ENCODE measurements at regions not wholly inside any gene's neighbourhood (a gene's known extent, or its start where the extent isn't known, plus 50 kb on each side); places are given as distances from the start of the nearest gene placed in this dataset.
"Not testable (repeated sequence)": the region's sequence is repeated elsewhere in the genome, so short reads cannot be mapped to it uniquely, and the experiment has no call there.

- H3K4me1 ChIP-seq (ENCODE audit: insufficient read depth, low read length); H4K20me1 ChIP-seq (ENCODE audit: insufficient read depth, low read length); H3K27me3 ChIP-seq (ENCODE audit: control insufficient read depth in 1 of 2, insufficient read depth in 2 of 2, low read length in 2 of 2); H3K79me2 ChIP-seq (ENCODE audit: insufficient read depth, low read length); H3K27ac ChIP-seq (ENCODE audit: extremely low read length, insufficient read depth, low read length); intact Hi-C loops (cut with micrococcal nuclease; ENCODE audit: unreplicated experiment); CTCF ChIA-PET (ENCODE audit: low intra/inter-chr PET ratio, low total read pairs); in situ Hi-C loops (cut with HindIII; ENCODE audit: extremely low pct_ligation_motif_present, low pct_unique_long_range_greater_than_20kb); POLR2A ChIA-PET; H3K4me3 ChIP-seq (replicated peaks in 1 of 3; ENCODE audit: insufficient read depth in 1 of 3, low read depth in 2 of 3, low read length in 3 of 3); H3K9me3 ChIP-seq (ENCODE audit: low read length); H3K4me2 ChIP-seq (ENCODE audit: low read depth, low read length); ATAC-seq; DNase-seq (ENCODE audit: low spot score); FAIRE-seq; H3K9ac ChIP-seq (ENCODE audit: insufficient read depth, low read depth, low read length); H2AFZ ChIP-seq (ENCODE audit: low read length); H3K36me3 ChIP-seq (replicated peaks in 1 of 2; ENCODE audit: control insufficient read depth in 1 of 2, insufficient read depth in 2 of 2, low read length in 2 of 2); BruUV-seq (replicated peaks): not testable (repeated sequence)
- WGBS (ENCODE audit: low lambda C conversion rate): 23% methylated on average over 7 of the region's 7 CpGs
These were observed 1688.2 kb downstream of the SPATA31A7 start for GRCh38 chr9:62877987-62878386.

GRCh38 chr9:62880453-62880852, 1690.6 kb downstream of the SPATA31A7 start:
- FAIRE-seq; intact Hi-C loops (cut with micrococcal nuclease; ENCODE audit: unreplicated experiment); H3K9me3 ChIP-seq (ENCODE audit: low read length); H3K27me3 ChIP-seq (ENCODE audit: control insufficient read depth in 1 of 2, insufficient read depth in 2 of 2, low read length in 2 of 2); H3K4me1 ChIP-seq (ENCODE audit: insufficient read depth, low read length); DNase-seq (ENCODE audit: low spot score); CTCF ChIA-PET (ENCODE audit: low intra/inter-chr PET ratio, low total read pairs); POLR2A ChIA-PET; H2AFZ ChIP-seq (ENCODE audit: low read length); H3K36me3 ChIP-seq (replicated peaks in 1 of 2; ENCODE audit: control insufficient read depth in 1 of 2, insufficient read depth in 2 of 2, low read length in 2 of 2); BruUV-seq (replicated peaks); H3K9ac ChIP-seq (ENCODE audit: insufficient read depth, low read depth, low read length); H3K79me2 ChIP-seq (ENCODE audit: insufficient read depth, low read length); H3K4me2 ChIP-seq (ENCODE audit: low read depth, low read length); H4K20me1 ChIP-seq (ENCODE audit: insufficient read depth, low read length); H3K4me3 ChIP-seq (replicated peaks in 1 of 3; ENCODE audit: insufficient read depth in 1 of 3, low read depth in 2 of 3, low read length in 3 of 3); in situ Hi-C loops (cut with HindIII; ENCODE audit: extremely low pct_ligation_motif_present, low pct_unique_long_range_greater_than_20kb); ATAC-seq; H3K27ac ChIP-seq (ENCODE audit: extremely low read length, insufficient read depth, low read length): not testable (repeated sequence)
- WGBS (ENCODE audit: low lambda C conversion rate): 30% methylated on average over 6 of the region's 6 CpGs

- FAIRE-seq; H3K4me1 ChIP-seq (ENCODE audit: insufficient read depth, low read length); H3K4me3 ChIP-seq (replicated peaks in 1 of 3; ENCODE audit: insufficient read depth in 1 of 3, low read depth in 2 of 3, low read length in 3 of 3); H3K27ac ChIP-seq (ENCODE audit: extremely low read length, insufficient read depth, low read length); DNase-seq (ENCODE audit: low spot score); H3K27me3 ChIP-seq (ENCODE audit: control insufficient read depth in 1 of 2, insufficient read depth in 2 of 2, low read length in 2 of 2); H3K36me3 ChIP-seq (replicated peaks in 1 of 2; ENCODE audit: control insufficient read depth in 1 of 2, insufficient read depth in 2 of 2, low read length in 2 of 2); ATAC-seq; CTCF ChIA-PET (ENCODE audit: low intra/inter-chr PET ratio, low total read pairs); BruUV-seq (replicated peaks); in situ Hi-C loops (cut with HindIII; ENCODE audit: extremely low pct_ligation_motif_present, low pct_unique_long_range_greater_than_20kb); H2AFZ ChIP-seq (ENCODE audit: low read length); H3K9me3 ChIP-seq (ENCODE audit: low read length); H4K20me1 ChIP-seq (ENCODE audit: insufficient read depth, low read length); H3K4me2 ChIP-seq (ENCODE audit: low read depth, low read length); POLR2A ChIA-PET; H3K79me2 ChIP-seq (ENCODE audit: insufficient read depth, low read length); intact Hi-C loops (cut with micrococcal nuclease; ENCODE audit: unreplicated experiment); H3K9ac ChIP-seq (ENCODE audit: insufficient read depth, low read depth, low read length): not testable (repeated sequence)
- 15% methylated on average over 3 of the region's 3 CpGs for WGBS (ENCODE audit: low lambda C conversion rate)
These were observed 1691.1 kb downstream of the SPATA31A7 start for GRCh38 chr9:62880971-62881370.

GRCh38 chr9:62881811-62882210, 1692.0 kb downstream of the SPATA31A7 start:
- H3K4me1 ChIP-seq (ENCODE audit: insufficient read depth, low read length); H3K4me3 ChIP-seq (replicated peaks in 1 of 3; ENCODE audit: insufficient read depth in 1 of 3, low read depth in 2 of 3, low read length in 3 of 3); H3K36me3 ChIP-seq (replicated peaks in 1 of 2; ENCODE audit: control insufficient read depth in 1 of 2, insufficient read depth in 2 of 2, low read length in 2 of 2); intact Hi-C loops (cut with micrococcal nuclease; ENCODE audit: unreplicated experiment); POLR2A ChIA-PET; H3K9ac ChIP-seq (ENCODE audit: insufficient read depth, low read depth, low read length); H4K20me1 ChIP-seq (ENCODE audit: insufficient read depth, low read length); CTCF ChIA-PET (ENCODE audit: low intra/inter-chr PET ratio, low total read pairs); H3K27ac ChIP-seq (ENCODE audit: extremely low read length, insufficient read depth, low read length); H3K9me3 ChIP-seq (ENCODE audit: low read length); H2AFZ ChIP-seq (ENCODE audit: low read length); H3K27me3 ChIP-seq (ENCODE audit: control insufficient read depth in 1 of 2, insufficient read depth in 2 of 2, low read length in 2 of 2); H3K4me2 ChIP-seq (ENCODE audit: low read depth, low read length); DNase-seq (ENCODE audit: low spot score); H3K79me2 ChIP-seq (ENCODE audit: insufficient read depth, low read length); BruUV-seq (replicated peaks); in situ Hi-C loops (cut with HindIII; ENCODE audit: extremely low pct_ligation_motif_present, low pct_unique_long_range_greater_than_20kb); ATAC-seq; FAIRE-seq: not testable (repeated sequence)
- 25% methylated on average over 8 of the region's 8 CpGs for WGBS (ENCODE audit: low lambda C conversion rate)

GRCh38 chr9:62882717-62883116, 1692.9 kb downstream of the SPATA31A7 start:
- 24% methylated on average over 5 of the region's 5 CpGs for WGBS (ENCODE audit: low lambda C conversion rate)
- H3K27me3 ChIP-seq (ENCODE audit: control insufficient read depth in 1 of 2, insufficient read depth in 2 of 2, low read length in 2 of 2); in situ Hi-C loops (cut with HindIII; ENCODE audit: extremely low pct_ligation_motif_present, low pct_unique_long_range_greater_than_20kb); BruUV-seq (replicated peaks); FAIRE-seq; H3K79me2 ChIP-seq (ENCODE audit: insufficient read depth, low read length); H3K36me3 ChIP-seq (replicated peaks in 1 of 2; ENCODE audit: control insufficient read depth in 1 of 2, insufficient read depth in 2 of 2, low read length in 2 of 2); intact Hi-C loops (cut with micrococcal nuclease; ENCODE audit: unreplicated experiment); H2AFZ ChIP-seq (ENCODE audit: low read length); H3K9me3 ChIP-seq (ENCODE audit: low read length); H3K9ac ChIP-seq (ENCODE audit: insufficient read depth, low read depth, low read length); ATAC-seq; POLR2A ChIA-PET; DNase-seq (ENCODE audit: low spot score); CTCF ChIA-PET (ENCODE audit: low intra/inter-chr PET ratio, low total read pairs); H4K20me1 ChIP-seq (ENCODE audit: insufficient read depth, low read length); H3K4me3 ChIP-seq (replicated peaks in 1 of 3; ENCODE audit: insufficient read depth in 1 of 3, low read depth in 2 of 3, low read length in 3 of 3); H3K4me1 ChIP-seq (ENCODE audit: insufficient read depth, low read length); H3K4me2 ChIP-seq (ENCODE audit: low read depth, low read length); H3K27ac ChIP-seq (ENCODE audit: extremely low read length, insufficient read depth, low read length): not testable (repeated sequence)

Data from HepG2 (cell line).